Adipocyte (in vitro differentiated cells): ENCODE measurements at regions not wholly inside any gene's neighbourhood (a gene's known extent, or its start where the extent isn't known, plus 50 kb on each side); places are given as distances from the start of the nearest gene placed in this dataset.
"Not testable (repeated sequence)": the region's sequence is repeated elsewhere in the genome, so short reads cannot be mapped to it uniquely, and the experiment has no call there.

Experiments used
- DNase-seq: peaks from one replicate; pipeline ENCODE4 v3.0.0-alpha.2; 2015; ENCODE audit warnings: low read depth
- H3K27me3 ChIP-seq: replicated peaks from 2 replicates; pipeline ENCODE4 v1.7.0; 2013; ENCODE audit warnings: mild to moderate bottlenecking, low read length, moderate library complexity; ENCODE audit not compliant: control insufficient read depth, insufficient read depth
- H3K36me3 ChIP-seq: 2 replicates; pipeline ENCODE4 v1.7.0; 2013; ENCODE audit warnings: low read length, mild to moderate bottlenecking, moderate library complexity; ENCODE audit not compliant: control insufficient read depth, insufficient read depth, severe bottlenecking
- H3K4me1 ChIP-seq: 2 replicates; pipeline ENCODE4 v1.7.0; 2013; ENCODE audit warnings: mild to moderate bottlenecking, low read length, moderate library complexity; ENCODE audit not compliant: control insufficient read depth, insufficient read depth
- H3K4me3 ChIP-seq: 2 replicates; pipeline ENCODE4 v1.7.0; 2013; ENCODE audit warnings: mild to moderate bottlenecking, low read length, moderate library complexity
- H3K9ac ChIP-seq: 2 replicates; pipeline ENCODE4 v1.7.0; 2013; ENCODE audit warnings: mild to moderate bottlenecking, low read length, moderate library complexity
- H3K9me3 ChIP-seq: 2 replicates; pipeline ENCODE4 v1.7.0; 2013; ENCODE audit warnings: mild to moderate bottlenecking, low read length, moderate library complexity; ENCODE audit not compliant: control insufficient read depth

GRCh38 chr3:151593928-151594327, 133.1 kb upstream of the IGSF10 start:
- no peak overlapping the region for H3K9ac ChIP-seq
- DNase-seq: no peak

GRCh38 chr3:151592287-151592686, 131.4 kb upstream of the IGSF10 start:
- Histone ChIP-seq H3K36me3 (no peaks in the 10 kb centered on the region), H3K4me1 (peaks cover 3% of the 10 kb centered on the region), H3K27me3 (no peaks in the 10 kb centered on the region), H3K9me3 (peaks cover 3% of the 10 kb centered on the region), H3K9ac (no peak overlapping the region), H3K4me3 (no peak overlapping the region)
- DNase-seq: no peak

More at GRCh38 chr3:151593928-151594327, 133.1 kb upstream of the IGSF10 start:
- no peaks in the 10 kb centered on the region for H3K36me3 ChIP-seq
- H3K27me3 ChIP-seq: no peaks in the 10 kb centered on the region
- H3K4me1 ChIP-seq: peaks cover 3% of the 10 kb centered on the region
- no peak overlapping the region for H3K4me3 ChIP-seq
- no peaks in the 10 kb centered on the region for H3K9me3 ChIP-seq

DNA sequence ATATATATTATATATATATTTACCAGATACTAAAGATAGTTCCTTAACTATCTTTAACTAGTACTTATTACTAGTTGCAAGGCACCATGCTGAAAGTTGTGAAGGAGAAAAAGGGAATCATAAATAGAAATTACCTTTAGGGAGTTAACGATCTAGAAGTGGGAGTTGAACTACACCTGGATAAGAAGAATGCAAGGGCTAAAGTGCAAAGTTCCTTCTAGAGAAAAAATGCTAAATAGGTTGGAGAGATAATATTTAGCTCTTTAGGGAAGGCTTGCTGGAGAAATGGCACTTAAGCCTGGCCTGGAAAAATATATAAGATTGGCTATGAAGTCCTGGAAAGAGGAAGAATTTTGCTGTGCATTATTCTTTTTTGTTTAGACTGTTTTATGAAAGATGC, 130.6 kb upstream of the IGSF10 start:
- peaks cover 3% of the 10 kb centered on the region for H3K4me1 ChIP-seq
- no peaks in the 10 kb centered on the region for H3K36me3 ChIP-seq
- H3K4me3 ChIP-seq: no peak overlapping the region
- H3K9ac ChIP-seq: no peak overlapping the region
- DNase-seq: no peak
- peaks cover 3% of the 10 kb centered on the region for H3K9me3 ChIP-seq
- H3K27me3 ChIP-seq: no peaks in the 10 kb centered on the region

GRCh38 chr3:151589311-151589710, 128.4 kb upstream of the IGSF10 start:
- Histone ChIP-seq H3K4me1 (peaks cover 3% of the 10 kb centered on the region), H3K36me3 (no peaks in the 10 kb centered on the region), H3K27me3 (no peaks in the 10 kb centered on the region), H3K9me3 (peaks cover 3% of the 10 kb centered on the region), H3K9ac (no peak overlapping the region), H3K4me3 (no peak overlapping the region)
- peak; percentile 40 for DNase-seq

DNA sequence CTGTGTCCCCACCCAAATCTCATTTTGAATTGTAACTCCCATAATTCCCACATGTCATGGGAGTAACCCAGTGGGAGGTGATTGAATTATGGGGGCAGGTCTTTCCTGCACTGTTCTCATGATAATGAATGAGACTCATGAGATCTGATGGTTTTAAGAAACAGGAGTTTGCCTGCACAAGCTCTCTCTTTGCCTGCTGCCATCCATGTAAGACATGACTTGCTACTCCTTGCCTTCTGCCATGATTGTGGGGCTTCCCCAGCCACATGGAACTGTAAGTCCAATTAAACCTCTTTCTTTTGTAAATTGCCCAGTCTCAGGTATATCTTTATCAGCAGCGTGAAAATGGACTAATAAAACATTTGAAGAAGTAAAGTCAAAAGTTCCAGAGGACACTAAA, 126.8 kb upstream of the IGSF10 start:
- DNase-seq, H3K9me3 ChIP-seq, H3K27me3 ChIP-seq, H3K4me3 ChIP-seq, H3K4me1 ChIP-seq, H3K36me3 ChIP-seq, H3K9ac ChIP-seq: not testable (repeated sequence)

- Histone ChIP-seq H3K9me3 (peaks cover 3% of the 10 kb centered on the region), H3K9ac (no peak overlapping the region), H3K27me3 (no peaks in the 10 kb centered on the region), H3K4me3 (no peak overlapping the region), H3K4me1 (peaks cover 20% of the 10 kb centered on the region), H3K36me3 (no peaks in the 10 kb centered on the region)
- DNase-seq: no peak
Measured at GRCh38 chr3:151584566-151584965, 123.7 kb upstream of the IGSF10 start.

GRCh38 chr3:151581035-151581434, 120.2 kb upstream of the IGSF10 start:
- no peak for DNase-seq
- Histone ChIP-seq H3K9ac (peak overlapping the region; percentile 63), H3K9me3 (no peaks in the 10 kb centered on the region), H3K4me1 (peaks cover 23% of the 10 kb centered on the region), H3K4me3 (peak overlapping the region; percentile 50), H3K27me3 (no peaks in the 10 kb centered on the region), H3K36me3 (no peaks in the 10 kb centered on the region)

DNA sequence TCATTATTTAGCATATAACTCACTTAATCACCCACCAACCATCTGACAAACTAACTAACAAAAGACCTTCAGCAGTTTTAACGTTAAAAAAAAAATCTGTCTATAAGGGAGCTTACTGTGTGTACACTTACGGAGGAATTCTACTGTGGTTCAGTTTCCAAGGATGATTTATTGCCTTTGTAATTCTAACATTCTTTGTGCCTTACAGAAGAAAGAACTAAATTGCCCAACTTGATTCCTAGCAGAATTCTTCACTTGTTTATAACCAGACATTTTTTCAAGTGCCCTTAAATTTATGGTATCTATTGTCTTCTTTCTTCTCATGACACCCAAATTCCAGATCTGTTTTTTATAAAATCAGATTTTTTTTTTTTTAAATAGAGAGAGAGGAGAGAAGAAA, 119.7 kb upstream of the IGSF10 start:
- H3K9me3 ChIP-seq: no peaks in the 10 kb centered on the region
- DNase-seq: peak; percentile 91
- no peaks in the 10 kb centered on the region for H3K36me3 ChIP-seq

GRCh38 chr3:151579571-151580270, 118.9 kb upstream of the IGSF10 start:
- peak; percentile 48 for DNase-seq
- no peaks in the 10 kb centered on the region for H3K36me3 ChIP-seq
- peaks cover 23% of the 10 kb centered on the region for H3K4me1 ChIP-seq
- H3K9me3 ChIP-seq: no peaks in the 10 kb centered on the region
- H3K9ac ChIP-seq: peak overlapping the region; percentile 64
- H3K27me3 ChIP-seq: no peaks in the 10 kb centered on the region
- H3K4me3 ChIP-seq: peak overlapping the region; percentile 51

More for the DNA sequence above, 119.7 kb upstream of the IGSF10 start:
- H3K4me1 ChIP-seq: peaks cover 23% of the 10 kb centered on the region
- no peaks in the 10 kb centered on the region for H3K27me3 ChIP-seq
- H3K4me3 ChIP-seq: peak overlapping the region; percentile 51
- H3K9ac ChIP-seq: peak overlapping the region; percentile 64

- H3K27me3 ChIP-seq: no peaks in the 10 kb centered on the region
- H3K9me3 ChIP-seq: no peaks in the 10 kb centered on the region
- no peak for DNase-seq
- no peaks in the 10 kb centered on the region for H3K36me3 ChIP-seq
- no peak overlapping the region for H3K4me3 ChIP-seq
- peaks cover 23% of the 10 kb centered on the region for H3K4me1 ChIP-seq
- H3K9ac ChIP-seq: no peak overlapping the region
Measured at GRCh38 chr3:151578495-151578894, 117.6 kb upstream of the IGSF10 start.

DNA sequence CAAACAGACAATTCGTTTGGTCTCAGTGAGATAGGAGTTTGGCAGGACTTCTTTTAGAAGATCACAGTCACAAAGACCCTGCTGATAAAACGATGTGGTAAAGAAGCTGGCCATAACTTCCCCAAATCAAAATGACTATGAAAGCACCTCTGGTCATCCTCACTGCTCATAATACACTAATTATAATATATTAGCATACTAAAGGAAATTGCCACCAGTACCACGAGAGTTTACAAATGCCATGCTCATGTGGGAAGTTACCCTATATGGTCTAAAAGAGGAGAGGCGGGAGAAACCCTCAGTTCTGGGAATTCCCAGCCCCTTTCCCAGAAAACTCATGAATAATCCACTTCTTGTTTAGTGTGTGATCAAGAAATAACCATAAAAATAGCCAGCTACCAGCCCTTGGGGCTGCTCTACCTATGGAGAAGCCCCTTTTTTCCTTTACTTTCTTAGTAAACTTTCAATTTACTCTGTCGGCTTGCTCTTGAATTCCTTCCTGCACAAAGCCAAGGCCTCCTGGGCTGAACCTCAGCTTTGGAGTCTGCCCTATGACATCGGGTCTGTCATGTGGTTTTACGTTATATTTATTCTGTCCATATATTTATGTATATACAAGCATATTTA, 115.8 kb upstream of the IGSF10 start:
- no peak for DNase-seq
- Histone ChIP-seq H3K36me3 (no peaks in the 10 kb centered on the region), H3K4me3 (no peak overlapping the region), H3K9ac (no peak overlapping the region), H3K27me3 (no peaks in the 10 kb centered on the region), H3K4me1 (peaks cover 23% of the 10 kb centered on the region), H3K9me3 (no peaks in the 10 kb centered on the region)
